ENCODE measurements at regions not wholly inside any gene's neighbourhood (a gene's known extent, or its start where the extent isn't known, plus 50 kb on each side); places are given as distances from the start of the nearest gene placed in this dataset.
A peak's percentile ranks its signal among the peaks of the same experiment; 100 is the strongest.
"Not testable (repeated sequence)": the region's sequence is repeated elsewhere in the genome, so short reads cannot be mapped to it uniquely, and the experiment has no call there.

DNA sequence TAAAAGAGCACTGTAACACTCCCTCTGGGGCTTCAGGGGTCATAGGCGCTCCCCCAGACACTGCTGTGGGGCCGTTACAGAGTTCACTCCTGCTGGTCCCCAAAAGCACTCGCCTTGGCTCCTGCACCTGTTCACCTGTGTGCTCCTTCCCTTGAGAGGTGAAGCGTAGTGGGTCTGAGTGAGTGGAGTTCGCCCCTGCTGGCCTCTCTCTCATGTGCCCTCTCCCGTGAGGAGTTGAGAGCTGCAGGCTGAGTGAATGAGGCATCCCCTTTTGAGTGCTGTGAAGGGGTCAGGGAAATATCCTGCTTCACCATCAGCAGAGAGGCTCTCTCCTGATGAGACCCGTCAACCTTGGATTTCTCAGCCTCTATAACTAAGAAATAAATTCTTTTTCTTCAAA, 134.6 kb upstream of the TUT7 start:
- Mint-ChIP-seq H3K36me3 (ENCODE audit: insufficient read depth) (no peaks in the 10 kb centered on the region), H3K27ac (no peak overlapping the region), H3K27me3 (no peaks in the 10 kb centered on the region), H3K4me3 (no peak overlapping the region), H3K4me1 (ENCODE audit: low read depth in 2 of 2) (peaks cover 7 to 8% of the 10 kb centered on the region in 2 donors), H3K9me3 (no peaks in the 10 kb centered on the region)
- no peak for ATAC-seq (replicated peaks)
- DNase-seq = no peak

DNA sequence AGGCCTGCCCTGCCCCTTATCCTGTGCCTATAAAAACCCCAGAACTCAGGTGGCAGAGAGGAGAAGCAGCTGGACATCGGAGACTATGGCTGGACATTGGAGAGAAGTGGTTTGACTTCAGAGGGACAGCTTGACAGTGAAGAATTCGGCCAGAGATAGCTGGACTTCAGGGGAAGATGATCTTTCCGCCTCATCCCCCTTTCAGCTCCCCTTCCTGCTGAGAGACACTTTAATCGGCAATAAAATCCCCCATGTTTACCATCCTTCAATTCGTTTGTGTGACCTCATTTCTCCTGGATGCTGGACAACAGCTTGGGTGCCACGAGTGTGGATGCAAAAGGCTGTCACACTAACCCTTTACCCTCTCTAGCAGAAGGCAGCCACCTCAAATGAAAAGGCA, 134.1 kb upstream of the TUT7 start:
- ATAC-seq (replicated peaks) = no peak
- H3K27ac Mint-ChIP-seq = no peak overlapping the region
- H3K36me3 Mint-ChIP-seq (ENCODE audit: insufficient read depth) = no peaks in the 10 kb centered on the region
- H3K4me1 Mint-ChIP-seq (ENCODE audit: low read depth in 2 of 2) = peaks cover 7 to 8% of the 10 kb centered on the region in 2 donors
- H3K4me3 Mint-ChIP-seq = no peak overlapping the region
- no peaks in the 10 kb centered on the region for H3K9me3 Mint-ChIP-seq
- H3K27me3 Mint-ChIP-seq = no peaks in the 10 kb centered on the region
- no peak for DNase-seq

DNA sequence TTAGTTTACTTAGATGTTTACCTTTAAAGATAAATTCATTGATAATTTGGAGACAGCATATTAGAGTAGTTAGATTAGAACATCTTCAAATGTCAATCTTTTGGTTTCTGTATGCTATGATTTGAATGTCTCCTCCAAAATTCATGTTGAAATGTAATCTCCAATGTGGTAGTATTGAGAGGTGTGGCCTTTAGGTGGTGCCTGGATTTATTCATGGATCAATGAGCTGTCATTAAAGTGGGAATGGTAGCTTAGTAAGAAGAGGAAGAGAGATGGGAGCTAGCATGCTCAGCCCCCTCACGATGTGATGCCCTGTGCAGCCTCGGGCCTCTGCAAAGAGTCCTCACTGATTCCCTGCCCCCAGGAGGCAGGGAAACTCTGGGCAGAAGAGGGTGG, 133.6 kb upstream of the TUT7 start:
- H3K27ac Mint-ChIP-seq = no peak overlapping the region
- no peaks in the 10 kb centered on the region for H3K9me3 Mint-ChIP-seq
- H3K36me3 Mint-ChIP-seq (ENCODE audit: insufficient read depth) = no peaks in the 10 kb centered on the region
- no peaks in the 10 kb centered on the region for H3K27me3 Mint-ChIP-seq
- peaks cover 7 to 8% of the 10 kb centered on the region in 2 donors for H3K4me1 Mint-ChIP-seq (ENCODE audit: low read depth in 2 of 2)
- no peak overlapping the region for H3K4me3 Mint-ChIP-seq
- ATAC-seq (replicated peaks) = no peak
- DNase-seq = no peak

DNA sequence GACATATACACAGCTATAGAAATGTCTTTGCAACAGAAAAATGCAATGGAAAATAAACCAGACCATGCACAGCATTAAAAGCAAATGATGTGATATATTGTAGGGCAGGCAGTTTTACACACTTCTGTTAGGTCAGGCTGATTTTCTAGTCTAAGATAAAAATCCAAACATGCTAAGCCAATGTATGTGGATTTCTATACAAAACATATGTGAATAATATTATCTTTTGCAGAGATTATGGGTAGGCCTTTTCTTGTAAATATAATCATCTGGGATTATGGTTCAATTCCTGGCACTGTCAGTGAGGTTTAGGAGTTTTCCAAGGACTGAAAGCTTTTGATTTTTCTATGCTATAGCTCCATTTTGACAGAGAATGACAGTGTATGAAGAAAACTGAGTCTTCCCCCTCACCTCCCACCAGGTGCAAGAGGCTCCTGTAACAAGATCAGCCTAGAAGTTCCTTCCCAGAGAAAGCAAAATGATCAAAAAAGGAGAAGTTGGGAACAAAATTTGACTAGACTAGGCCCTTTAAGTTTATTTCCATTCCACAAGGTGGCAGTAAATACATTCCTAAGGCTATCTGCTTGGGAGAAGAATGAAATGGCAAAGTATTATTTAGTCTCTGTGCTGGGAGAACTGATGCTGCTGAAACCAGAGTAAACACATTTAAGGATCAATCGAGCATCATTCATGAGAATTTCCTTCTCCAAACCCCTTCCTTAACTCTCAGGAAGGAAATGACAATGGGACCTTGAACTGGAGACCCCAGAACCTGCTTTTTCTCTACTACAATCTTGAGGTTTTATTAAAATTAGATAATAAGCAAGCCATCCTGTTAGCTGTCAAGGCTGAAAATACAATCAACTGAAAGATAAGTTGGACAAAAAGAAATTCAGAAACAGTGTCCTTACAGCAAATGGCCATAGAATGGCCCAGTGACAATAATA, 133.0 kb upstream of the TUT7 start:
- ATAC-seq (replicated peaks) (no peak), DNase-seq (no peak)
- Mint-ChIP-seq H3K4me3 (no peak overlapping the region), H3K27me3 (no peaks in the 10 kb centered on the region), H3K27ac (no peak overlapping the region), H3K4me1 (ENCODE audit: low read depth in 2 of 2) (peaks cover 7 to 8% of the 10 kb centered on the region in 2 donors), H3K36me3 (ENCODE audit: insufficient read depth) (no peaks in the 10 kb centered on the region), H3K9me3 (no peaks in the 10 kb centered on the region)

DNA sequence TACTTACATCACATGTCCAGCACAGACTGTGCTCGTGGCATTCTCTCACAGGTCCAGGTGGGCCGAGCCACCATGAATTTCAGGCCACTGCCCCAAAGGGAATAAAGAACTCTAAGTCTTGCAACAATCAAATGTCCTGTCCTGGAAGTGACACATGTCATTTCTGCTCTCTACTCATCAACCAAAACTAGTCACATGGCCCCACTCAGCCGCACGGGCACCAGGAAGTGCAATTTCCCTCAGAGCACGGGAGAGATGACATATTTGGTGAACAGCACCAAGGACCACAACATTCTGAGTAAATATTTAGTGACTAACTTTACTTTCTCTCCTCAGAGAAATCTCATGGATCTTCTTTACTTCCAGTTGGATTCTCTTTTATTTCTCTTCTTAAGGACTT, 131.1 kb upstream of the TUT7 start:
- ATAC-seq (replicated peaks) (no peak), DNase-seq (no peak)
- H3K27ac Mint-ChIP-seq = peak overlapping the region; percentile 26 to 34
- peaks cover 0 to 6% of the 10 kb centered on the region in 2 donors for H3K27me3 Mint-ChIP-seq
- H3K36me3 Mint-ChIP-seq (ENCODE audit: insufficient read depth) = no peaks in the 10 kb centered on the region
- H3K9me3 Mint-ChIP-seq = no peaks in the 10 kb centered on the region
- no peak overlapping the region for H3K4me3 Mint-ChIP-seq
- H3K4me1 Mint-ChIP-seq (ENCODE audit: low read depth in 2 of 2) = peaks cover 7 to 8% of the 10 kb centered on the region in 2 donors

DNA sequence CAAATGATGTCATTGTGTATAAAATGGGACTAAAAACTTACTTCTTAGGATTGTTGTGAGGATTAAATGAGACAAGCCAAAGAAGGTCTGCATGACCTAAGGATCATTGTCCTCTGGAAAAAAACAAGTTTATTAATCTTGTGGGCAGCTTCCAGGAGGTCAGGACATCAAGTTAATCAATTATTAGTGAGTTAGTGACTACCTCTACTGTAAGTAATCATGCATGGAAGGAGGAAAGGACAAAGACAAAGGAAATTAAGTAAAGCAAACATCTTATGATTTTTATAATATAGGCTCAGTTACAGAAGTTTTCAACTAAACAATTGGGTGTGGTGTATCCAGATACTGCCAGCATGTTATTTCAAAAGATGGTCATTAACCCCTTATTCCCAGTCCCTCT, 129.3 kb upstream of the TUT7 start:
- Mint-ChIP-seq H3K9me3 (no peaks in the 10 kb centered on the region), H3K36me3 (ENCODE audit: insufficient read depth) (no peaks in the 10 kb centered on the region), H3K27ac (no peak overlapping the region), H3K27me3 (peaks cover 7 to 21% of the 10 kb centered on the region in 2 donors), H3K4me1 (ENCODE audit: low read depth in 2 of 2) (peaks cover 7 to 8% of the 10 kb centered on the region in 2 donors), H3K4me3 (no peak overlapping the region)
- ATAC-seq (replicated peaks) (no peak), DNase-seq (no peak)

DNA sequence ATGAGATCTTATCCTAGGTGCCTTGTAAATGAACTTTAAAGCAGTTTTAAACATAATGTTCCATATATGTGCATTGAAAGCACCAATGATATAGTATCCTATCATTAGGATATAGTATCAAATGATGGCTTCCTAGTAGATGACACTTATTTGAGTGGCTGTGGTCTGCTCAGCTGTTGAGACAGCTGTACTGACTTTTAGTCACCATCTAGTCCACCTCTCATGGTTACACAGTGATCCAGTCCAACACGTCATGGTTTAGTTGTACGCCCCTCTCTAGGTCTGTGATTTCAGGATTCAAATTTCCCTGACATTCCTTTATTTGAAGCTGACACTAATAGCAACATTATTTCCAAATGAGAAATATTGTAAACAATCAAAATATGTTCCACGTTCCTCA, 127.3 kb upstream of the TUT7 start:
- Mint-ChIP-seq H3K27me3 (peaks cover 17 to 25% of the 10 kb centered on the region in 2 donors), H3K36me3 (ENCODE audit: insufficient read depth) (no peaks in the 10 kb centered on the region), H3K9me3 (no peaks in the 10 kb centered on the region)

DNA sequence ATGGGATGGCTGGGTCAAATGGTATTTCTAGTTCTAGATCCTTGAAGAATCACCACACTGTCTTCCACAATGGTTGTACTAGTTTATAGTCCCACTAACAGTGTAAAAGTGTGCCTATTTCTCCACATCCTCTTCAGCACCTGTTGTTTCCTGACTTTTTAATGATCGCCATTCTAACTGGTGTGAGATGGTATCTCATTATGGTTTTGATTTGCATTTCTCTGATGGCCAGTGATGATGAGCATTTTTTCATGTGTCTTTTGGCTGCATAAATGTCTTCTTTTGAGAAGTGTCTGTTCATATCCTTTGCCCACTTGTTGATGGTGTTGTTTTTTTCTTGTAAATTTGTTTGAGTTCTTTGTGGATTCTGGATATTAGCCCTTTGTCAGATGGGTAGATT, 121.0 kb upstream of the TUT7 start:
- not testable (repeated sequence) for H3K36me3 Mint-ChIP-seq (ENCODE audit: insufficient read depth); ATAC-seq (replicated peaks); H3K4me1 Mint-ChIP-seq (ENCODE audit: low read depth in 2 of 2); H3K9me3 Mint-ChIP-seq; H3K4me3 Mint-ChIP-seq; DNase-seq; H3K27ac Mint-ChIP-seq
- peaks cover 37 to 44% of the 10 kb centered on the region in 2 donors for H3K27me3 Mint-ChIP-seq

More for the DNA sequence above, 127.3 kb upstream of the TUT7 start:
- Mint-ChIP-seq H3K4me1 (ENCODE audit: low read depth in 2 of 2) (peaks cover 7 to 8% of the 10 kb centered on the region in 2 donors), H3K4me3 (no peak overlapping the region), H3K27ac (no peak overlapping the region)
- ATAC-seq (replicated peaks) (no peak), DNase-seq (no peak)

DNA sequence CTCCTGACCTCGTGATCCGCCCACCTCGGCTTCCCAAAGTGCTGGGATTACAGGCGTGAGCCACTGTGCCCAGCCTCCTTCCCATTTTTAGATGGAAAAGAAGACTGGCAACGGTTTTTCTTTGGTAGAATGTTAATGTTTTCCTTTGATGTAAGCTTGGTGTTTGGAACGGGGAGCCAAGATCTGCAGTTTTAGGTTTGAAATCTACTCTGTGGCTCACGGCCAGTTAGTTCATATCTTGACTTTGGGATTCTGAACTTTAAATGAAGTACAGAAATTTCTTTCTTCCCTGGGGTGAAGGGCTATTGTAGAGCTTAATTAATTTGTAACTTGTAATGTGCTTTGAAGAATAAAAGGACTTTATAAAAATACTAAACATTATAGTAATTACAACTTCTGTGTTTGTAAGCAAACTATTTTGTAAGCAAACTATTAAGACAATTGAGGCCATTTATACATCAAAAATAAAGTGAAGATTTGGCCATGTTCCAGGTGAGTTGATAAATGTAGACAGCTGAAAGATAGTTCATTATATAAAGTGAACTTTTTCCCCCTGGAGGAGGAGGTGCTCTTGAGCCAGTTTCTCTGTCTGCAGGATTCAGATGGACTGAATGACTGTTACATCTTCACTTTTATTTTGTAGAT, 117.1 kb upstream of the TUT7 start:
- H3K4me3 Mint-ChIP-seq = no peak overlapping the region
- no peaks in the 10 kb centered on the region for H3K36me3 Mint-ChIP-seq (ENCODE audit: insufficient read depth)
- peaks cover 36 to 37% of the 10 kb centered on the region in 2 donors for H3K27me3 Mint-ChIP-seq
- no peaks in the 10 kb centered on the region for H3K9me3 Mint-ChIP-seq
- no peaks in the 10 kb centered on the region for H3K4me1 Mint-ChIP-seq (ENCODE audit: low read depth in 2 of 2)
- ATAC-seq (replicated peaks) = no peak
- no peak for DNase-seq
- H3K27ac Mint-ChIP-seq = no peak overlapping the region

DNA sequence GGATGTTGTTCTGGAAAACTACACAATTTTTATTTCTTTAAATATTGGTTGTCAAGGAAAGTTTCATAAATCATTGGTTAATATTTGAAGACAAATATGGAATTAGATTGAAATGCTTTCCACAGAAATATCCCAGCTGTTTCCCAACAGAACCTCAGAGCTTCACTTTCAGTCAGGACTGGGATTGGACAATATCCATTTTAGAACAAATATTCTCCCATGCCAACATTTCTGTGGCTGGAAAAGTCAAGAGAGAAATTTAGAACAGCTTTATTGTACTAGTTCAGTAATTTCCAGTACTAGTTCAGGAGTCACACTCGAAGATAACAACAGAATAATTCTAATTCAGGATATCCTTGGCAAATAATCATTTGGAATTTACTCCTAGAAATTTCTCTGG, 116.1 kb upstream of the TUT7 start:
- H3K27ac Mint-ChIP-seq = no peak overlapping the region
- H3K27me3 Mint-ChIP-seq = peaks cover 32 to 37% of the 10 kb centered on the region in 2 donors
- H3K36me3 Mint-ChIP-seq (ENCODE audit: insufficient read depth) = no peaks in the 10 kb centered on the region
- no peaks in the 10 kb centered on the region for H3K4me1 Mint-ChIP-seq (ENCODE audit: low read depth in 2 of 2)
- H3K9me3 Mint-ChIP-seq = no peaks in the 10 kb centered on the region
- no peak overlapping the region for H3K4me3 Mint-ChIP-seq
- ATAC-seq (replicated peaks) (no peak), DNase-seq (no peak)

DNA sequence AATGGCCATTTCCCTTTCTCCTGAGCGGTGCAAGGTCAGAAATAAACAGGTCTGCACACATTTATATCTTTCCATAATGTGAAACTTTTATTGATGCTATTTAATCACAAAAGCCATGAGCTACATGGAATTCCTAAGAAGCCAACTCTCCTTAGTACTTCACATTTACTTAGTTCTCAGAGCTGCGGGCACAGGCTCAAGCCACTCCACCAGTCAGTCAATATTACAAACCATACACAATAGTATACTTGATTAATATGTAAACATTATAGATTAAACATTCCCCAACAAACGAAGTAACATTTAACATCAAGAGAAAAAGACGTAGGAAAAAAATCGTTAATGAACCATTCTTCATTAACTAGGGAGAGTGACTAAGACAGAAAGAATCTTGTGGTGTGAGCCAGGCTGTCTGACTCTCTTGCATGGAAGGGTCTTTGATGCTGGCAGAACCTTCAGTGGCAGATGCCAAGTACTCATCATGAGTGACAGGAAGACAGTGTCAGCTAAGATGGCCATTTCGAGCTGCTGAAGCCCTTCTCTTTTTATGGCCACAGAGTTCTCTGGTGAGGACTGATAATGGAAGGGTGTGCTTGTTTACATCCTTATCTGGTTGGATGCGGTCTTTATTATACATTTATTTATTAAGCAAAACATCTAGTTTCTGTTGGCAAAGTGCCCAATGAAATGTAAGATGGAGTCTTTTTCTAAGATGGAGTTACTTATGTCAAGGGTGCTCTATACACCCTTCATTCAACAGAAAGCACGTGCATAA, 115.5 kb upstream of the TUT7 start:
- no peak for ATAC-seq (replicated peaks)
- H3K4me3 Mint-ChIP-seq = no peak overlapping the region
- no peaks in the 10 kb centered on the region for H3K36me3 Mint-ChIP-seq (ENCODE audit: insufficient read depth)
- H3K27me3 Mint-ChIP-seq = peaks cover 32 to 37% of the 10 kb centered on the region in 2 donors
- H3K4me1 Mint-ChIP-seq (ENCODE audit: low read depth in 2 of 2) = no peaks in the 10 kb centered on the region
- H3K27ac Mint-ChIP-seq = no peak overlapping the region
- DNase-seq = no peak
- H3K9me3 Mint-ChIP-seq = no peaks in the 10 kb centered on the region

DNA sequence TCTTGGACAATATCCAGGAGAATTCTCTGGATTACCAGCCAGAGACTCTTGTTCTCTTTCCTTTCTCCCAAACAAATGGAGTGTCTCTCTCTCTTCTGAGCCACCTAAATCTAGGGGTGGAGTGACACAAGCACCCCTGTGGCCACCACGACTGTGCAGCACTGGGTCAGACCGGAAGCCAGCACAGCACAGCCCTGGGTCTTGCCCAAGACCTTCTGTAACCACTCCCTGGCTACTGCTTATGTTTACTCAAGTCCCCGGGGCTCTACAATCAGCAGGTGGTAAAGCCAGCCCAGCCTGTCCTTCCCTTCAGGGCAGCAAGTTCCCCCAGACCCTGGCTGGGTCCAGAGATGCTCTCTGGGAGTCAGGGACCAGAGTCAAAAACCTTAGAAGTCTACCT, 110.0 kb upstream of the TUT7 start:
- no peak overlapping the region for H3K27ac Mint-ChIP-seq
- ATAC-seq (replicated peaks) (no peak), DNase-seq (no peak)
- no peaks in the 10 kb centered on the region for H3K4me1 Mint-ChIP-seq (ENCODE audit: low read depth in 2 of 2)
- peaks cover 3 to 13% of the 10 kb centered on the region in 2 donors for H3K27me3 Mint-ChIP-seq
- H3K9me3 Mint-ChIP-seq = no peaks in the 10 kb centered on the region
- H3K36me3 Mint-ChIP-seq (ENCODE audit: insufficient read depth) = no peaks in the 10 kb centered on the region
- no peak overlapping the region for H3K4me3 Mint-ChIP-seq

DNA sequence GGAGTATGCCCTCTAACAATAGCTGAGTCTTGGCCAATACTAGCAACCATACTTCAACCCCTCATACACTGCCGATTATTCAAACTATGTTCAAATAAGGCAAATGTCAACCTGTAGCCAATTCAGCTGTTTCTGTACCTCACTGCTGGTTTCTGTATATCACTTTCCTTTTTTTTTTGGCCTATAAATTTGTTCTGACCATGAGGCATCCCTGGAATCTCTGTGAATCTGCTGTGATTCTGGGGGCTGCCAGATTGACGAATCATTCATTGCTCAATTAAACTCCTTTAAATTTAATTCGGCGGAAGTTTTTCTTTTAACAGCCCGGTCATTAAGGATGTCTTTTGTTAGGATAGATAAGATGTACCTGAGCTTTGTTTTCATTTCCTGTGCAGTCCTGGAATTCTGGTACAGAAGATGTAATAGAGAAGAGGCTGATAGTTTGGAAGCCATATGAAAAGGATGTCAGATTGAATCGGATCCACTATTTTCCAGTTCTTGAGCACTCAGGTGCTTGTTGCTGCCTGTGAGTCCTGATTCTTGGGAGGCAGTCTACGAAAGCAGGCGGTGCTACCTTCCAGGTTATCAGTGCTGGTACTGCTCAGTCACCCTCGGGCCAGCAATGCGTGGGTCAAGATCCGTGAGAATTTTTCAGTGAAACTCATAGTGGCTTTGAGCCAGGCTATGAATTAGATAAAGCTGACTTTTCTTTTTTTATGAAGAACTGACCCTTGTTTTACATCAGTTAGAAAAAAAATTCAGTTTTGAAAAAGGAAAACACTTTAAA, 106.2 kb upstream of the TUT7 start:
- no peaks in the 10 kb centered on the region for H3K9me3 Mint-ChIP-seq
- H3K27ac Mint-ChIP-seq = no peak overlapping the region
- no peak for DNase-seq
- H3K36me3 Mint-ChIP-seq (ENCODE audit: insufficient read depth) = no peaks in the 10 kb centered on the region
- H3K4me3 Mint-ChIP-seq = no peak overlapping the region
- ATAC-seq (replicated peaks) = no peak
- peaks cover 7% of the 10 kb centered on the region in 2 donors for H3K27me3 Mint-ChIP-seq
- H3K4me1 Mint-ChIP-seq (ENCODE audit: low read depth in 2 of 2) = no peaks in the 10 kb centered on the region

Data from effector memory CD8-positive, alpha-beta T cell (primary cell).